GM23338 (cell line): ENCODE measurements at regions not wholly inside any gene's neighbourhood (a gene's known extent, or its start where the extent isn't known, plus 50 kb on each side); places are given as distances from the start of the nearest gene placed in this dataset.
A peak's percentile ranks its signal among the peaks of the same experiment; 100 is the strongest.

Experiments used
- ATAC-seq: fragments of 200-7000 bp; cut with Tn5 transposase; 3 replicates; pipeline ENCODE4 v1.9.1; 2020
- DNase-seq: peaks from one replicate; pipeline ENCODE4 v3.0.0-alpha.2; 2015; ENCODE audit warnings: low spot score
- H2AFZ ChIP-seq: fragments of 200-600 bp; sonication (generic); 2 replicates; pipeline ENCODE4 v1.8.0; 2016; ENCODE audit warnings: antibody characterized with exemption, mild to moderate bottlenecking, moderate library complexity
- H3F3A ChIP-seq: fragments of 200-600 bp; sonication (generic); replicated peaks from 2 replicates; pipeline ENCODE4 v1.8.0; 2017; ENCODE audit warnings: antibody characterized with exemption, mixed run types, low read depth
- H3K27ac ChIP-seq: fragments of 200-600 bp; sonication (generic); 2 replicates; pipeline ENCODE4 v1.6.1; 2016; ENCODE audit warnings: low read depth
- H3K27me3 ChIP-seq: fragments of 200-600 bp; sonication (generic); 2 replicates; pipeline ENCODE4 v1.8.0; 2016; ENCODE audit warnings: mild to moderate bottlenecking, mixed run types, moderate library complexity; ENCODE audit not compliant: insufficient read depth
- H3K36me3 ChIP-seq: fragments of 200-600 bp; sonication (generic); 2 replicates; pipeline ENCODE4 v1.8.0; 2016; ENCODE audit warnings: mild to moderate bottlenecking; ENCODE audit not compliant: insufficient read depth
- H3K4me1 ChIP-seq: fragments of 200-600 bp; sonication (generic); 2 replicates; pipeline ENCODE4 v1.8.0; 2016; ENCODE audit warnings: mild to moderate bottlenecking, moderate library complexity; ENCODE audit not compliant: insufficient read depth
- H3K4me2 ChIP-seq: fragments of 200-600 bp; sonication (generic); 2 replicates; pipeline ENCODE4 v1.7.1; 2017; ENCODE audit warnings: mixed run types
- H3K4me3 ChIP-seq: fragments of 200-600 bp; sonication (generic); 2 replicates; pipeline ENCODE4 v1.6.1; 2016; ENCODE audit warnings: mixed run types
- H3K79me2 ChIP-seq: fragments of 200-600 bp; sonication (generic); replicated peaks from 2 replicates; pipeline ENCODE4 v1.8.0; 2017; ENCODE audit warnings: mild to moderate bottlenecking; ENCODE audit not compliant: insufficient read depth
- H3K9me2 ChIP-seq: fragments of 200-600 bp; sonication (generic); 2 replicates; pipeline ENCODE4 v1.8.0; 2017; ENCODE audit not compliant: insufficient read depth
- H4K20me1 ChIP-seq: fragments of 200-600 bp; sonication (generic); replicated peaks from 2 replicates; pipeline ENCODE4 v1.8.0; 2017; ENCODE audit warnings: mild to moderate bottlenecking; ENCODE audit not compliant: insufficient read depth
- H3K27ac Mint-ChIP-seq: 2 replicates; pipeline ENCODE4 v1.8.0; 2020; ENCODE audit warnings: inconsistent platforms, mild to moderate bottlenecking, moderate library complexity, mixed read lengths
- H3K27me3 Mint-ChIP-seq: 3 replicates; pipeline ENCODE4 v1.8.0; 2022; ENCODE audit warnings: low read depth, mild to moderate bottlenecking, moderate library complexity, mixed read lengths, inconsistent platforms; ENCODE audit not compliant: insufficient read depth, poor library complexity
- H3K36me3 Mint-ChIP-seq: 3 replicates; pipeline ENCODE4 v1.8.0; 2021; ENCODE audit warnings: low read depth, mild to moderate bottlenecking, inconsistent platforms, moderate library complexity, mixed read lengths
- H3K4me1 Mint-ChIP-seq: 3 replicates; pipeline ENCODE4 v1.8.0; 2020; ENCODE audit warnings: mild to moderate bottlenecking, inconsistent platforms, mixed read lengths
- H3K4me3 Mint-ChIP-seq: 3 replicates; pipeline ENCODE4 v1.8.0; 2021; ENCODE audit warnings: moderate library complexity, mild to moderate bottlenecking, inconsistent platforms, mixed read lengths
- H3K9me3 Mint-ChIP-seq: 3 replicates; pipeline ENCODE4 v1.8.0; 2020; ENCODE audit warnings: moderate library complexity, mild to moderate bottlenecking, inconsistent platforms, mixed read lengths
- CTCF ChIP-seq, 2 experiments: fragments of 200-600 bp in 1 of 2; sonication (generic) in 1 of 2; conservative IDR thresholded peaks; 2 replicates each; pipeline versions ENCODE4 v1.5.1 to v1.6.1; 2016 to 2017; ENCODE audit warnings: antibody characterized with exemption in 2 of 2, low read depth in 2 of 2, mild to moderate bottlenecking in 2 of 2, moderate library complexity in 1 of 2
- EZH2 ChIP-seq: fragments of 200-600 bp; sonication (generic); IDR thresholded peaks from one replicate; pipeline ENCODE4 v1.8.0; 2017; ENCODE audit warnings: antibody characterized with exemption, mild to moderate bottlenecking, low read depth; ENCODE audit not compliant: unreplicated experiment
- EZH2phosphoT487 ChIP-seq: fragments of 200-600 bp; sonication (generic); IDR thresholded peaks from one replicate; pipeline ENCODE4 v1.8.1; 2018; ENCODE audit warnings: antibody characterized with exemption; ENCODE audit not compliant: unreplicated experiment
- JUNB ChIP-seq: IDR thresholded peaks from one replicate; pipeline ENCODE4 v1.6.1; 2016; ENCODE audit warnings: antibody characterized with exemption; ENCODE audit not compliant: unreplicated experiment
- POLR2AphosphoS5 ChIP-seq: IDR thresholded peaks from 2 replicates; pipeline ENCODE4 v1.6.1; 2016; ENCODE audit warnings: antibody characterized with exemption, low read depth
- ZNF114 ChIP-seq: fragments of 250-450 bp; sonication (Bioruptor Pico); IDR thresholded peaks from 2 replicates; pipeline ENCODE4 v1.5.0; 2020; ENCODE audit warnings: mild to moderate bottlenecking, moderate library complexity
- TF ChIP-seq, protein P1 (sequence below): IDR thresholded peaks from 2 replicates; pipeline ENCODE4 v1.6.1; 2016; ENCODE audit warnings: antibody characterized with exemption
- TF ChIP-seq, protein P2 (sequence below): IDR thresholded peaks from one replicate; pipeline ENCODE4 v1.6.1; 2018; ENCODE audit warnings: antibody characterized with exemption; ENCODE audit not compliant: unreplicated experiment

DNA sequence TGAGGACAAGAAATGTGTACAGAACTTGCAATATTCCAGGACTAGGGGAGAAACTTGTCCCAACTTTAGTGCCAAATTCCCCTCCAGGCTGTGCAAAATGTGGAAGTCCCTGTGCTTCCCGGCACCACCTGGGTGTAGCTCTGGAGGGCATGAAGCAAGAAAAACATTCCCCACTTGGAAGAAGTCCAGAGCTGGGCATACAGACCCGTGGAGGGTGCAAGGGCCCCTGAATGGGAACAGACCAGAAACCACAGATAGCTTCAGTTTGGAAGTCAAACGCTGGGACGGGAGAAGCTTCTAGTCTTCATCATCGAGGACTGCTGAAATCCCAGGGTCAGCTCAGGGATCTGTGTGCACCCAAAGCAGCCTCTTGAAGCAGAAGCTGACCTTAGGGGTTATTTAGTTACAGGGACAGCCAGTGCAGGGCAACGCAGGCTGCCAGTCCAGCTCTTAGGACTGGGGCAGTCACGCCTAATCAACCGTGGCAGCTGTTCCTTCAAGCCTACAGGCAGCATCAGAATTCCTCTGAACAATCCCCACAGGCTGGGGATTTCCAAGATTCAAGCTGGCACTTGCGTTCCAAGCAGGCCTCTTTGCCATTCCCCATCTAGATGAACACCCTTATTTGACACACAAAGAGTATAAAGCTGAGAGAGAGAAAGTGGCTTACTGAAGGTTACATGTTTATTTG lies 269.4 kb downstream of the LOXHD1 start:
- peaks cover 8% of the 10 kb centered on the region; the same call in 2 of the 3 replicates for H3K4me1 Mint-ChIP-seq
- Histone ChIP-seq H3F3A (no peaks in the 10 kb centered on the region), H3K9me2 (no peaks in the 10 kb centered on the region; the same call in 1 of the 2 replicates), H3K36me3 (no peaks in the 10 kb centered on the region), H3K4me1 (no peaks in the 10 kb centered on the region), H3K27ac (no peak overlapping the region), H2AFZ (no peak overlapping the region), H3K4me2 (no peak overlapping the region), H3K79me2 (no peaks in the 10 kb centered on the region), H3K4me3 (no peak overlapping the region), H4K20me1 (peaks cover 5% of the 10 kb centered on the region; the same call in 1 of the 2 replicates), H3K27me3 (no peaks in the 10 kb centered on the region)
- no peak overlapping the region for H3K4me3 Mint-ChIP-seq
- no peak overlapping the region for H3K27ac Mint-ChIP-seq
- TF ChIP-seq POLR2AphosphoS5, result no peak
- peaks cover 6% of the 10 kb centered on the region for H3K27me3 Mint-ChIP-seq
- ATAC-seq, result peak; percentile 23; the same call in 2 of the 3 replicates
- H3K36me3 Mint-ChIP-seq, result no peaks in the 10 kb centered on the region
- no peaks in the 10 kb centered on the region for H3K9me3 Mint-ChIP-seq
- no peak for DNase-seq

DNA sequence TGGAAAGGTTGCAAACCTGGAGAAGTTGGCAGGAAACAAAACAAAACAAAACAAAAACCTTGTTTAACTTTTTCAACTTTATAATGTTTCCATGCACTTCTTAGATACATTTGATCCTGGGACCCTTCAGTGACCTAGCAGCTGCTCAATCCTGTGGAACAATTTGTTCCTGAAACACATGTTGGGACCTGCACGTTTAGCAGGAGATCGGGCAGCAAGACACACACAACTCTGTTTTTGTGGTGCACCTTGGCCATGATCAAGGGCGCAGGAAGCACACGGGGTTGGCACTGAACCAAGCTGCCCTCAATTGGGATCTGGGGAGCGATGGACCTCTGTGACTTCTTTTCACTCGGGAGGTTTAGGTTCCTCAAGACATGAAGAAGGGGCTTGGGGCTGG lies 268.7 kb downstream of the LOXHD1 start:
- Mint-ChIP-seq H3K4me3 (no peak overlapping the region), H3K9me3 (no peaks in the 10 kb centered on the region), H3K4me1 (peaks cover 8% of the 10 kb centered on the region; the same call in 2 of the 3 replicates), H3K27me3 (peaks cover 6% of the 10 kb centered on the region), H3K36me3 (no peaks in the 10 kb centered on the region), H3K27ac (no peak overlapping the region)
- Histone ChIP-seq H2AFZ (no peak overlapping the region), H3K9me2 (no peaks in the 10 kb centered on the region; the same call in 1 of the 2 replicates), H3K27ac (no peak overlapping the region), H3K4me1 (no peaks in the 10 kb centered on the region), H3K27me3 (no peaks in the 10 kb centered on the region), H4K20me1 (peaks cover 5% of the 10 kb centered on the region; the same call in 1 of the 2 replicates), H3K4me3 (no peak overlapping the region), H3K79me2 (no peaks in the 10 kb centered on the region), H3F3A (no peaks in the 10 kb centered on the region), H3K36me3 (no peaks in the 10 kb centered on the region), H3K4me2 (no peak overlapping the region)
- DNase-seq, result no peak
- no peak for ATAC-seq
- no peak for TF ChIP-seq EZH2phosphoT487
- no peak for TF ChIP-seq EZH2
- TF ChIP-seq ZNF114 (CRISPR knock-in tag), result no peak
- no peak for TF ChIP-seq POLR2AphosphoS5
- no peak for TF ChIP-seq CTCF (conservative IDR thresholded peaks at IDR 0.05; ENCODE audit: low read depth in 2 of 2)
- no peak for TF ChIP-seq JUNB
- TF ChIP-seq, protein P1, sequence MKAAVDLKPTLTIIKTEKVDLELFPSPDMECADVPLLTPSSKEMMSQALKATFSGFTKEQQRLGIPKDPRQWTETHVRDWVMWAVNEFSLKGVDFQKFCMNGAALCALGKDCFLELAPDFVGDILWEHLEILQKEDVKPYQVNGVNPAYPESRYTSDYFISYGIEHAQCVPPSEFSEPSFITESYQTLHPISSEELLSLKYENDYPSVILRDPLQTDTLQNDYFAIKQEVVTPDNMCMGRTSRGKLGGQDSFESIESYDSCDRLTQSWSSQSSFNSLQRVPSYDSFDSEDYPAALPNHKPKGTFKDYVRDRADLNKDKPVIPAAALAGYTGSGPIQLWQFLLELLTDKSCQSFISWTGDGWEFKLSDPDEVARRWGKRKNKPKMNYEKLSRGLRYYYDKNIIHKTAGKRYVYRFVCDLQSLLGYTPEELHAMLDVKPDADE, result no peak
- TF ChIP-seq, protein P2, sequence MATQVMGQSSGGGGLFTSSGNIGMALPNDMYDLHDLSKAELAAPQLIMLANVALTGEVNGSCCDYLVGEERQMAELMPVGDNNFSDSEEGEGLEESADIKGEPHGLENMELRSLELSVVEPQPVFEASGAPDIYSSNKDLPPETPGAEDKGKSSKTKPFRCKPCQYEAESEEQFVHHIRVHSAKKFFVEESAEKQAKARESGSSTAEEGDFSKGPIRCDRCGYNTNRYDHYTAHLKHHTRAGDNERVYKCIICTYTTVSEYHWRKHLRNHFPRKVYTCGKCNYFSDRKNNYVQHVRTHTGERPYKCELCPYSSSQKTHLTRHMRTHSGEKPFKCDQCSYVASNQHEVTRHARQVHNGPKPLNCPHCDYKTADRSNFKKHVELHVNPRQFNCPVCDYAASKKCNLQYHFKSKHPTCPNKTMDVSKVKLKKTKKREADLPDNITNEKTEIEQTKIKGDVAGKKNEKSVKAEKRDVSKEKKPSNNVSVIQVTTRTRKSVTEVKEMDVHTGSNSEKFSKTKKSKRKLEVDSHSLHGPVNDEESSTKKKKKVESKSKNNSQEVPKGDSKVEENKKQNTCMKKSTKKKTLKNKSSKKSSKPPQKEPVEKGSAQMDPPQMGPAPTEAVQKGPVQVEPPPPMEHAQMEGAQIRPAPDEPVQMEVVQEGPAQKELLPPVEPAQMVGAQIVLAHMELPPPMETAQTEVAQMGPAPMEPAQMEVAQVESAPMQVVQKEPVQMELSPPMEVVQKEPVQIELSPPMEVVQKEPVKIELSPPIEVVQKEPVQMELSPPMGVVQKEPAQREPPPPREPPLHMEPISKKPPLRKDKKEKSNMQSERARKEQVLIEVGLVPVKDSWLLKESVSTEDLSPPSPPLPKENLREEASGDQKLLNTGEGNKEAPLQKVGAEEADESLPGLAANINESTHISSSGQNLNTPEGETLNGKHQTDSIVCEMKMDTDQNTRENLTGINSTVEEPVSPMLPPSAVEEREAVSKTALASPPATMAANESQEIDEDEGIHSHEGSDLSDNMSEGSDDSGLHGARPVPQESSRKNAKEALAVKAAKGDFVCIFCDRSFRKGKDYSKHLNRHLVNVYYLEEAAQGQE, result no peak
